ENCODE measurements at regions not wholly inside any gene's neighbourhood (a gene's known extent, or its start where the extent isn't known, plus 50 kb on each side); places are given as distances from the start of the nearest gene placed in this dataset.

DNA sequence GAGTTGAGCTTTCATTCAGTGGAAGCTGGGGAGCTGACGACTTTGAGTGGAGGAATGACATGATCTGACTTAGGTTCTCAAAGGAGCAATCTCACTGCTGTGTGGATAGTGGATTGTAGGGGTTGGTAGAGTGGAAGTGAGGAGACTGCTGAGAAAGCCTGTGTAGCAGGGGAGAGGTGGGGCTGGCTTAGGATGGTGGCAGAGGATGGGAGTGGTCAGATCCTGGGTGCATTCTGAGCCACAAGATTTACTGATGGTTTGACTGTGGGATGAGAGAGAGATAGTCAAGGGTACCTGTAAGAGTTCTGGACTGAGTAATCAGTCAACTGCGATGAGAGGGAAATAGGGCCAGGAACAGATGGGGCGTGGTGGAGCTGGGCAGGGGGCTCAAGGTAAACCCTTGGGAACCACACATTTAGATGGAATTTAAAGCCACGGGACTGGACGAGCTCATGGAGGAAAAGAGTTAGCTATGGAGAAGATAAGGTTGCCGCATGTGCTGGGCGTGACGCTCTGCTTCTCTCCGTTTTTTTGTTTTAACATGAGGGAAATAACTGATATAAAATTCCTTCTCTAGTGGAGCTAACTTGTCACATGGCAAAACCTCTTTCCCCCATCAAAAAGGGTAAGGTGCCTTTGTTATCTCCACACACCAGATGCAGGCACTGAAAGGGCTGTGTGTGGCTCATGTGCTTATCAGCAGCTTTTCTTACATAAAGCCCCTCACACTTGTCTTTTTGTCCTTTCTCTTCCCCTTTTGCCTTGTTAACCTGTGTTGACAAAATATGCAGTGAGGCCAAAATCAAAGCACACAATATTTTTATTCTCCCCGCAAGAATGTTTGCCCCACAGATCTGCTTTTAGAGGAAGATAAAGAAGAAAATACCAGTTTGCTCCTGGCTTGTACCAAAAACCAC is 379.8 kb downstream of the TSN start:
- DNase-seq, result no peak

DNA sequence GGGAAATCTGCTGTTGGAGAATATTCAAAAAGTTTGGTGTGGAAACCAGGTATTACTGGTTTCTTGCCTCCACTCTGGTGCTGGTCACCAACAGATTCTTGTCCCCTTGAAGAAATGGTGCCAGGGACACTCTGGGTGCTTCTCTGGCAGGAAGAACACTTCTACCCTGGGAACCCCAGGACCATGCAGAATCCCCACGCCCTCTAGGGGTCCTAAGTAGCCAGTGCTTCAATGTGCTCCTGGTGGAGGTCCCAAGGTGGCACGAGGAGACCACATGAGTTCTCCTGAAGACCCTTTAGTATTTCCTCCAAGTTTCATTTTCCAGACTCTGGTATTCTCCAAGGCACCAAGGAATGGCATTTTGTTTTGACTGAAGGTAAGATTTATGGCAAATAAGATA is 380.6 kb downstream of the TSN start:
- DNase-seq, result no peak

DNA sequence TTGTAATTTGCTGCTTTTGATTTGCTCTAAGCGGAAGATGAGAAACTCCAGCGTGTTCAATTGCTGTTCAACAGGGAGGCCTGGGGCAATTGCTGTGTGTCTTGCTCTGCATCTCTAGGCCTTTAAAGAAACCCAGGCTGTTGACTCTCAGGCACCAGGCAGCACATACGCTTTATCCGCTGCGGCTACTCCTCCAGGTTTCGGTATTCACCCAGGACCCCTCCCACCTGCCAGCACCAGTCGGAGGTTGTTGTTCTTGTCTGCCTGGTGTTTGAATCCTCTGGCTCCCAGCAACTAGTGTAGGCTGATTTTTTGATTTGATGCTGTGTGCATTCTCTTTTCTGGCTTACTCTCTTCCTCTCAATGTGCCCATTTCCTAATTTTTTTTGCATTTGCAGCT is 383.1 kb downstream of the TSN start:
- DNase-seq, result no peak

DNA sequence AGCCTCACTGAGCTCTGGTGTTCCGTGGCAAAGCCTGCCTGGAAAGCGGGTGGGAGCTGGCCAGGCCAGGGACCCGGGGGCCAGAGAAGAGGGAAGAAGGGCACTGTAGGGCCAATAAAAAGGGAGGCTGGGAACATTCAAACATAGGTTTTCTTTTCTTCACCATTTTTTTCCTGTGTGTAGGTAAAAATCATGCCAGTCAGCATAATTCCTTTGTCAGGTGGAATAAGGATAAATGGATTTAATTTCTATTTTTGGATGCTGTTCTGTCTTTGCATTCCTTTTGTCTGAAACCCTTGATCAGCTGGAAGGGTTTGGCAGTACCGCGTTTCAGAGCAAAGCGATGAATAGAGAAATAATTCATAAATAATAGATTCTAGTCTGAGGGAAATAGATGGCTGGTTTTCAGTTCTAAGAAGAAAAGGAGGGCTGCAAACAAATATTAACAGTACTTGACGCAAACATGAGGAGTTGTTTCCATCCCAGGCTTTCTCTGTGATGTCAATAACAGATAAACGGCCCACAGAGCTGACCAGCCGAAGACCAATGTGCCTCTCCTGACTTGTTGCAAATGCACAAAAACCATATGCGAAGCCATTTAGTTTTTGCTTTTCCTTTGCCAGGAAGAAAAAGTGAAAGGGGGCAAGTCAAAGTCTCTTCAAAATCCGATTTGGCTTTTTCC is 384.4 kb downstream of the TSN start:
- DNase-seq, result no peak

DNA sequence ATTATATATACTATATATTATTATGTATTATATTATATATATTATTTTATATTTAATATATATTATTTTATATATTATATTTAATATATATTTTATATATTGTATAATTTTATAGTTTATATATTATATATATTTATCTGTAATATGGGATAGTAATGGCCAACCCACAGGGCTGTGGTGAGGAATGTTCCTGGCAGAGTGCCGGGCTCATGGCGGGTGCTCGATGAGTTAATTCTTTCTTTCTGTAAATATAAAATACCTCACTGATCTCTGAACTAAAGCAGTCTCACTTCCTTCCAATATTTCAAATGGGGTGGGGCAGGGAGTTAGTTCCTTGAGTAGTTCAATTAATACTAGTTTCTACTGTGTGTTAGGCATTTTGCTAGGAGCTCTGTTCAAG is 389.4 kb downstream of the TSN start:
- no peak for DNase-seq

DNA sequence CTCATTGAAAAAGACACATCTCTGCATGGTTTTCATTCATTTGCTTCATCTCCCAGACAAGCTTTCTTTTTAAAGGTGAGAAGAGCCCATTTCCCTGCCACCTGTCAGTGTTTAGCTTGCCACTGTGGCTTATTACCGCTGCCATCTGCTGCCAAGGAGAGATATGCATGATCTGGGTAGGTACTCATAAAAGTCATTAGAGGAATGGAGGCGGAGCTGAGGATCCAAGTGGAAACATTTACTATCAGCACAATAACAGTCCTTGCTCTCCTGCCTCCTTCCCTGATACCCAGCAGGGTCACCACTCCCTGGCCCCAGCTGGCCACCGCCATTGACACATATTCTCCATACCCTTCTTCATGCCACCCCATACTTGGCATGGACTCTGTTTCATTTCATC is 390.4 kb downstream of the TSN start:
- no peak for DNase-seq

DNA sequence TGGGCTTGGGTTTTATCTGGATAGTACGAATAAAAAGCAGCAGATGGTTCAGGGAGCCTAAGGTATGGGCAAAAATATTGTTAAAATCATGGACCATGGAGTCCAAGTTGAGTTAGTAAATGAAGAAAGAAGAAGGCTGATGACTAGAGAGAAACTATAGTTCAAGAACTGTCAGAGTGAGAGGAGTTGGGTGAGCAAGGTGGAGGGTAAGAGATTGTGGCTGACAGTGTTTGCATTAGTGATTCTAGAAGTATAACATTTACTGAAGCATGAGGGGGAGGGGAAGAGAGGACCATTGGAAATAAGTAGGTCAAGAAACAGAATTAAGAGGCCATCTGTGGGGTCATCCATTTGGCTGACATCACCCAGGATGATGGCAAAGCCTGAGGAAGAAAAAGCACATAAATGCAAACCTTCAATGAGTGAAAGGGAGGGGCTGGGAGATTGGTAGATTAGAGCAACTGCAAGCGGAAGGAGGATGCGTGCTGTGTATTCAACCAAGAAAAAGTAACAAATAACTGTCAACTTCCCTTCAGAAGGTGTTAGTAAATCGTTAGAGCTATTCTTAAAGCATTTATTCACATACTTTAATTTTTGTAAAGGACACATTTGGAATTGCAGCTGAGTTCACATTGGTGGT is 392.8 kb downstream of the TSN start:
- no peak for DNase-seq

DNA sequence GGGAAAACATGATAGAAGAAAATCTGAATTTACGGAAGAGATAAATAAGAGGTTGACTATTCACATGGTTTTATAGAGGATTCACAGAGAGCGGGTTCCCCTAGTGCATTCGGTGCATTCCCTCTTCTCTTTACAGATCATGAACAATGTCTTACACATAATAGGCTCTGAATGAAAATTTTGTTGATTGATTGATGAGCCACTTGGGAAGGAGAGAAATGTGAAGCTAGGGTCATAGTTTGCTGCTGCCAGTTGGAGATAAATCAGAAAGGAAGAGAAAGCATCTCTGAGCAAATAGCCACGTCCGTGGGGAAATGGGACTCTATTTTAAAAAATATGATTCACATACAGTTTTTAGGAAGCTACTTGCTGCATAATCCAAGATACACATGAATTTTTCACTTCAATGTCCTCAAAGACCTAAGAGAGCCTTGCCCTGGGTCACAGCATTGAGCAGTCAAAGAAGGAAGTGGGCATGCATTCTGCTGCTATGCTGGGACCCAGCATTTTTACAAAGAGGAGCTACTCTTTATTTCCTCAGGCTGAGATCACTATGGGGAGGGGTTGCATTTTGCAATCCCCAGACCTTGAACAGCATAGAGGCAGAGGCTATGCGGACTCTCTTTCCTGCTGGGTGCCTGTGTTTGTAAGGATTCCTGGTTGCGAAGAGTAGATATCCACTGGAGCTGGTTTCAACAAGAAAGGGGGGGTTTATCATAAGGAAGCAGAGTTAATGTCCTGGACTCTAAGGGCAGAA is 395.3 kb downstream of the TSN start:
- DNase-seq, result no peak

DNA sequence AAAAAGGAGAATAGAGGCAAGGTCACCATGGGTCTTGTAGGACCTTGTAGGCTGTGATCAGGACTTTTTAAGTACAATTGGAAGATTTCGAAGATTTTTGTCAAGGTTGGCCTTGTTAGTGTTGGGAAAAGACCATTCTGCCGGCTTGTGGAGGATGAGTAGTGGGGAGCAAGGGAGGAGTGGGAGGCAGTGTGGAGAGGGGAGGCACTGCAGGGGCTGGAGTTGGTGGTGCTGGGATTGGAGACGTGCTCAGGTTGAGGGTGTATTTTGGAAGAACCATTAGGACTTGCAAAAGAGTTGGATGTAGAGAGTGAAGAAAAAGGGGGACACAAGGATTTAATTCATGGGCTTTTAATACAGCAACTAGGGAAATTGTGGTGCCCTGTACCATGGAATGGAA is 397.1 kb downstream of the TSN start:
- no peak for DNase-seq

DNA sequence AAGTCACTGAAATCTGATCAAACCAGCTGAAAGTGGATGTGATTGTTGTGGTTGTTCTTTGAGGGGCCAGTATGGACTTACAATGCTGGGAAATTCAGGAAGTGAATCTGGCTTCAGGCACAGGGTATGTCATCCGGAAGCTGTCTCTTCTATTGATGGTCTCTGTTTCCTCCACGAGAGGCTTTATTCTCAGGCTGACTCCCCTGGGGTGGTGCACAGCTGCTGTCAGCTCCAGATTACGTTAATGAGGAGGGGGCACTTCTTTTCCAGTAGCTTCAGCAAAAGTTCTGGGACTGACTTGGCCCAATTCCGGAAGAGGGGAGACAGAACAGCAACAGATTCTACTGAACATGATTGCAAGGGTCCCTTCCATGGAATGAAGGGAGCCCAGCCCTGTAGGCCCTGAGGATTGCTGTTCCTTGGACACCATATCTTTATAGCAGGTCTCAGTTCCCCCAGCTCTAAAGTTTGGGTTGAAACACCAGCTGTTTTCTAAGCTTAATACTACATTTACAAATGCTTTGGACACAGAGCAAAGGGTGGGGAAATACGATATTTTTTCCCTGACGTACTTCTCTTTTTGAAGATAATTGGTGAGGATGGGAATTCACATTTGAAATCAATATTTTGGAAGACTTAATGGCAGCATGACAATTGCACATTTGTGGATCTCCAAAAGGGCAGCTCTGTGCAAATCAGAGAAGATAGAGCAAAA is 400.9 kb downstream of the TSN start:
- DNase-seq, result no peak

DNA sequence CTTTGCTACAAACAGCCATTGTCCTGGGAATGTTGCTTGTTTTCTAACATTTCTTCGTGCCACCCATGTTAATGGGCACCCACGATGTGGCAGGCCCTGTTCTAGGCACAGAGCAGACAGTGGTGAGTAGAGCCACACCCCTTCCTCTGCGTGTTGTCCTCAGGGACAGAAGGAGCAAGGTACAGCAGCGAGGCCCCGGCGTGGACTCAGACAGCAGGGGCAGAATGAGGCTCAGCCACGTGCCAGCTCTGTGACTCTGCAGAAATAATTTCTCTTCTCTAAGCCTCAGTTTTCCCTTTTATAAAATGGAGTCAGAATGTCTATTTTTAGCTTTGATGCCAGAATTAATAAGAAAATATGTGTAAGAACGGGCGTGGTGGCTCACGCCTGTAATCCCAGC is 401.7 kb downstream of the TSN start:
- DNase-seq, result no peak

DNA sequence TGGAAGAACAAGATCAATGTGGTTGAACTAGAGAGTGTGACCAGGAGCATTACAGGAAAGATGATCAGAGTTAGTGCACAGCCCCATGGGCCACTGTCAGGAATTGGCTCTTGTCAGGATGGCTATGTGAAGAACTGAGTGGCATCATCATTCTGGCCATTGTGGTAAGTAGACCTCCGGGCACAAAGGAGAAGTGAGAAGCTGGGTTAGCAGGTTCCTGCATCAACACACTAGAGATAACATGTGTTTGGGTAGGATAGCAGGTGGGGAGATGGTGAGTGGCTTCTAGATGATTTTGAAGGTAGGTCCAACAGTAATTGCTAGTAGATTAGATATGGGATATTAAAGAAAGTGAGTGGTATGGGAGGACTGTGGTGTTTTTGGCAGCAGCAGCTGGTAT is 408.2 kb downstream of the TSN start:
- no peak for DNase-seq

DNA sequence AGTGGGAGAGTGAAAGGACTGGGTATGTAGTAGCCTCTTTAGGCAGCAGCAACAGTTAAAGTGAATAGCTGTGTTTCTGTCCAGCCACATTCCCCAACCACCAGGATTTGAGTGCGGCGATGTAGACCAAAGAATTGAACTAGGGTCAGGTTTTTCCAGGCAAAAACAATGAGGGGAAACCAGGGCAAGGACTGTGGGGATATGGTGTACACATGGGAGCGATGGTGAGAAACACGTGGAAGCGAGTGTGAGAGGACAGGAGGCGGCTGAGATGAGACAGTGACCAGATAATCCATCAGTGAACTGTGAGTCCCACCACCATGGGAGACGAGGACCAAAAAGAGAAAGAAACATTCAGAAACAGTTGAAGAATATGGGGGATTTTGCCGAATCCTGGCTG is 409.5 kb downstream of the TSN start:
- no peak for DNase-seq

DNA sequence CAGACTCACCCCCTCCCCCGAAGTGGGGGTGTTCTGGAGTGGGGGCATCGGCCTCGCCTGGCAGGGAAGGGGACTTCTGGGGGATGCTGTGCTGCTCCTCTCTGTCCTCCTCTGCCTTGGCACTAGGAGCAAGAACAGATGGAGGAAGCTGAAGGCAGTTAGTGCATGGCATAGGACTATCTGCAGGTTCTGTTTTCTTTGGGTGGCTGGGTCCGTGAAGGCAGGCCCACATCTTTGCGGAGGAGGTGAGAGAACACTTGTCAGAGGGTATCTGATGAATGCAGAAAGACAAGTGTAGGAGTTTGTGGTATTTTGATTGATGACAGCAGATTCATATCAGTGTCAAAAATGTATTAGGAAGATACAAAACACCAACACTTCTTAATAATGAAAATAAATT is 411.4 kb downstream of the TSN start:
- DNase-seq, result no peak

DNA sequence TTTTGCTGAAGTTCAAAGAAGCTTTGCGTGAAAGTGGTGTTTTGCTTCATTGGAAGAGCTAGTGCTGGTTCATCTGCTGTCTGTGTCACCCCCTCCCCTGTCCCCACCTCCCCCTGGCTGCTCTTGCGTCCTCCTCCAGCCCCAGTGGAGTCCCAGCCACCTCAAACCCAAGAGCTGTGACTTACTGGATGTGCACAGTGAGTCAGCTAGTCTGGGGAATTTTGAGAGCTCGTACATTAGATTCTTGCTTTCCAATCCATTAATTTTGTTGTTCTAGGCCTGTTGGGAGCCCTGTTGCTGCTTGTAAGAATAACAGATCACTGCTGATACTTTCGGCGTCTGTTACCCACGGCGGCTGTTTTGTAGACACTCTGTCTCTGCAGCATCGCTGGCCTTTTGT is 412.1 kb downstream of the TSN start:
- no peak for DNase-seq

DNA sequence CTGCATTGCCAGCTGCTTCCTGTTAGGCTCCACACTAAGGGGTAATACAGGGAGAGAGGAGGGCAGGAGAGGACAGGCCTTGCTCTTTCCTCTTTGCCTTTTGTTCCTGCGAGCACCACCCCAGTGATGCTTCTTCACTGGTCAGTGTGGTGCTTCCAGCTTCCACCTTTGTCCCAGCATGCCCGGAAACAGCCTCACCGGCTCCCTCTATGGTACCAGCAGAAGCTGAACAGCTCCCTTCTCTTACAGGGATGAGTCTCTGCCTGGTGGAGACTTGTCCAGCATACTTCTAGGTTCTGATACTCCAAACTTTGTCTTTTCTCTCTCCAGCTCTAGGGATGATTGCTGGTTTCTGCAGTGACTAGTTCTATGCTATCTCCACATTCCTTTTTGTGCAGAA is 413.3 kb downstream of the TSN start:
- DNase-seq, result no peak

DNA sequence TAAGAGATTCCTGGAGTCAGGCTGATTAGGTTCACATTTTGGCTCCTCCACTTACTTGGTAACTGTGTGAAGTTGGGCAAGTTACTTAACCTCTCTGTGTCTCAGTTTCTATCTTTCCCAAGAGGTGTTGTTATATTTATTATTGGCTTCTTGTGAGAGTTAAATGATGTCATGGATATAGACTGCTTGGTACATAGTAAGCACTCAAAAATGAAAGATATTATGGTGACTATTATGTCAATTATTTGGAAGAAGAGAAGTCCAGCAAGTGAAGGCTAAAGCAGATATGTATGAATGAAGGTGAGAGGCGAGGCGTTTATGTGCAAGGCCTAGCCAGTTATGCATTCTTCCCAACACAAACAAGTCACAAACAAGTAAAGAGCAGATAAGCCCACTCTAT is 417.4 kb downstream of the TSN start:
- no peak for DNase-seq

DNA sequence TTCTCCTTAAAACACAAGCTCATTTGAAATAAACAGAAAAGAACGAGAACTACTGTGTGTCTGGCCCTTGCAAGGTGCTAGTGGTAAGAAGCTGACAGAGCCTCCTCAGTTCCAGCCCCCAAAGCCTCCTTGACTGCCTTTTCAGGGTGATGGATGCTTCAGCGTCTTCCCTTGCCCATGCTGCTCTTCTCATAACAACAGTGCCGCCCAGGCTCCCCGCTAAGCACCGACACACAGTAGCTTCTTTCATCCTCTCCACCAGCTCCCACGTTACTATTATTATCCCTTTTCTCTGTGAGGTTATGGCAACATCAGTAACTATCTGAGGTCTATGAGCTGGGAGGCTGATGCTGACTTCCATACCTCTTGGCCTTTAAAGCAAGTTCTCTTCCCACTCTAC is 418.6 kb downstream of the TSN start:
- DNase-seq, result no peak

DNA sequence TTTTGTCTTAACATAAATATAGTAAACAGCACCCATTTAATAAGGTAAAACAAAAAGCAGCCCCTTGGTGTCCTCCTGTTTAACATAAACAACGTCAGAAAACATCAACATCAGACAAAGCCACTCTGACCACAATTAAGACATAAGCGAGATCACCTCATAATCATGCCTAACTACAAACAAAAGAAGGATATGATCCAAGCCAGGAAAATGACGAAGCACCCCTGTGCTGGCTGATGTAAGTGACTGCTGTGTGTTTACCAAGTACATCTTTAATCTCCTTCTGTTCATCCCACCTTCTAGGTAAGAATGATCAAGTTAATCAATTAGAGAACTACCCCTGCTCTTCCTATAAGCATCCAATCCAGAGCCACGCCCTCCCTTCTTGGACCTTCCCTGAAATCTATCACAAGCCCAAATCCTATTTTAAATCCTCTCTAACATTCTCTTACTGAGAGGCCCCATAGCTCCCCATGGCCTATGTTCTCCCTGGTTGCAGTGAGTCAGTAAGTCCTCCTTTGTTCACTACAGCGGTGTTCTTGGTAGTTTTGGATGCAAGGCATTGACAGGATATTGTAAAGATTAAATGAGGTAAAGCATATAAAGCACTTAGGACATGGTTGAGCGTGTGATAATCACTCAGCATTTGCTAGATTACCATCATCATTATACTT is 424.2 kb downstream of the TSN start:
- no peak for DNase-seq

DNA sequence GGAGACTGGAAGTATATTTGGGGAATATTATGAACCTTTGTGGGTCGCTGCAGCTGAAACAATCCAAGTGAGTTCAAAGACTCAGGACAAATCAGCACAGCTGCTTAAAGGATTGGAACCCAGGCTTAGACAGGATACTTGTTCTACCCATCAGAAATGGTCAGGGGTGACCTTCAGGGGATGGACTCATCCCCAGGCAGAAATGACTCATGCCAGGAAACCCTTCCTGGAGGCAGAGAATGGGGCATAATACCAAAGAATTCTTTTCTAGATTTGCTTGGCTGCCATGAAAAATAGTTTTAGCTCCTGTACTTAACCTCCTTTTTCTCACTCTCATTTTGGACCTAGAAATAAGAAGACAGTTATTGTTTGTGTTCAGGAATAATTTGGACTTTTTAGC is 425.5 kb downstream of the TSN start:
- no peak for DNase-seq

DNA sequence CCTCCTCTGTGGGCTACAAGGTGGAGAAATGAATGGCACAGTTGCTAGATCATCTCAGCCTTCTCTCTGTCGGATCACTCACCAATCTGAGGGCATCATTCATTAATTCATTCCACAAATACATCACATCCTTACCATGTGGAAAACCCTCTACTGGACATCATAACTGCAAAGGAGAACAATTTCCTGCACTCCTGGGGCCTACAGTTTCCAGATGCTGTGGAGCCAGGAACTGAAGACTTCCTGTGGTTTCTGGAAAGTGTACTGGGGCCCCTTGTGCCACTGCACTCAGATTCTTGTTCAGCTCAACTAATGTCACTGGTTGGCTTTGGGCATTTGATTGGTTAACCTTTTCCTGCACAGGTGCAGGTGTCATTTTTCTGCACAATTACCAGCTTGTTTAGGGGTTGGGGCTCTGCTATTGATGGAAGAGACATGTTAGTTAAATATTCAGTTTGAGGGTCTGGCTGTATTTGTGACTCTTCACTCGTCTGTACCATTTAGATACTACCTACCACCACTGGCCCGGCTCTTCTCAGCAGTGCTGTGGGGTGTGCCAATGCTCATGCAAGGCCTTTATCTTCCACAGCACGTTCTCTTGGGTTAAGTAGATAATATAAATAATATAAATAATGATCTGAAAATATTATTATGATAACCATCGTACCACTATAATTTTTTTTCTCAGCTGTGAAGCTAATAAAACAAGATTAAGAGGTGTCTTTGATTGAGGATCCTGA is 427.3 kb downstream of the TSN start:
- DNase-seq, result no peak

All from activated gamma-delta T cell treated with Interleukin-2 at 50 U/mL for 16 hours (primary cell).